HG03039 (cell line): ENCODE measurements at regions not wholly inside any gene's neighbourhood (a gene's known extent, or its start where the extent isn't known, plus 50 kb on each side); places are given as distances from the start of the nearest gene placed in this dataset.

Source experiments
- ATAC-seq: cut with Tn5 transposase; IDR thresholded peaks from one replicate; pipeline ENCODE4 v1.9.1; 2021; ENCODE audit warnings: mild to moderate bottlenecking, moderate library complexity; ENCODE audit not compliant: unreplicated experiment

DNA sequence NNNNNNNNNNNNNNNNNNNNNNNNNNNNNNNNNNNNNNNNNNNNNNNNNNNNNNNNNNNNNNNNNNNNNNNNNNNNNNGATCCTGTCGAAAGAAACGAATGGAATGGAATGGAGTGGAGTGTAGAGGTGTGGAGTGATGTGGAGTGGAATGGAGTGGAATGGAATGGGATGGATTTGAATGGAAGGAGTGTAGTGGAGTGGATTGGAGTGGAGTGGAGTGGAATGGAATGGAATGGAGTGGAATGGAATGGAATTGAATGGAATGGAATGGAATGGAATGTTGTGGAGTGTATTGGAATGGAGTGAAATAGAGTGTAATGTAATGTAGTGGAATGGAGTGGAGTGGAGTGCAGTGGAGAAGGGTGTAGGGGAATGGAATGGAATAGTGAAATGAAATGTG lies 1275.4 kb upstream of the TPTE start:
- ATAC-seq = peak; percentile 15

DNA sequence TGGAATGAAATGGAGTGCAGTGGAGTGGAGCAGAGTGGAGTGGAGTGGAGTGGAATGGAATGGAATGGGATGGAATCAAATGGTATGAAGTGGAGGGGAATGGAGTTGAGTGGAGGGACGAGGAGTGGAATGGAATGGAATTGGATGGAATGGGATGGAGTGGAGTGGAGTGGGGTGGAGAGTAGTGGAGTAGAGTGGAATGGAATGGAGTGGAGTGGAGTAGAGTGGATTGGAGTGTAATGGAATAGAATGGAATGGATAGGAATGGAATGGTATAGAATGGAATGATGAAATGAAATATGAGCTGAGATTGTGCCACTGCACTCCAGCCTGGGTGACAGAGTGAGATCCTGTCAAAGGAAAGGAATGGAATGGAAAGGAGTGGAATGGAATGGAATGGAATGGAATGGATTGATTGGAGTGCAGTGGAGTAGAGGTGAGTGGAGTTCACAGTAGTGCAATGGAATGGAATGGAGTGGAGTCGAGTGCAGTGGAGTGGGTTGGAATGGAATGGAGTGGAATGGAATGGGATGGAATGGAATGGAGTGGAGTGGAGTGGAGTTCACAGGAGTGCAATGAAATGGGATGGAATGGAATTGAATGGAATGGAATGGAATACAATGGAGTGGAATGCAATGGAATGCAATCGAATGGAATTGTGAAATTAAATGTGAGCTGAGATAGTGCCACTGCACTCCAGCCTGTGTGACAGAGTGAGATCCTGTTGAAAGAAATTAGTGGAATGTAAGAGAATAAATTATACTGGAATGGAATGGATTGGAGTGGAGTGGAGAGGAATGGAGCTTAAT lies 1274.7 kb upstream of the TPTE start:
- peak; percentile 42 for ATAC-seq

DNA sequence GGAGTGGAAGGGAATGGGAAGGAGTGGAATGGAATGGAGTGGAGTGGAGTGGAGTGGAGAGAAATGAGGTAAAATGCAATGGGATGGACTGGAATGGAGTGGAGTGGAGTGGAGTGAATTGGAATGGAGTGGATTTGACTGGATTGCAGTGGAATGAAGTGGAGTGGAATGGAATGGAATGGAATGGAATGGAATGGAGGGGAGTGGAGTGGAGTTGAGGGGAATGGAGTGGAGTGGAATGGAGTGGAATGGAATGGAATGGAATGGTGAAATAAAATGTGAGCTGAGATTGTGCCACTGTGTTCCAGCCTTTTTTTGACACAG lies 1274.1 kb upstream of the TPTE start:
- peak; percentile 22 for ATAC-seq

DNA sequence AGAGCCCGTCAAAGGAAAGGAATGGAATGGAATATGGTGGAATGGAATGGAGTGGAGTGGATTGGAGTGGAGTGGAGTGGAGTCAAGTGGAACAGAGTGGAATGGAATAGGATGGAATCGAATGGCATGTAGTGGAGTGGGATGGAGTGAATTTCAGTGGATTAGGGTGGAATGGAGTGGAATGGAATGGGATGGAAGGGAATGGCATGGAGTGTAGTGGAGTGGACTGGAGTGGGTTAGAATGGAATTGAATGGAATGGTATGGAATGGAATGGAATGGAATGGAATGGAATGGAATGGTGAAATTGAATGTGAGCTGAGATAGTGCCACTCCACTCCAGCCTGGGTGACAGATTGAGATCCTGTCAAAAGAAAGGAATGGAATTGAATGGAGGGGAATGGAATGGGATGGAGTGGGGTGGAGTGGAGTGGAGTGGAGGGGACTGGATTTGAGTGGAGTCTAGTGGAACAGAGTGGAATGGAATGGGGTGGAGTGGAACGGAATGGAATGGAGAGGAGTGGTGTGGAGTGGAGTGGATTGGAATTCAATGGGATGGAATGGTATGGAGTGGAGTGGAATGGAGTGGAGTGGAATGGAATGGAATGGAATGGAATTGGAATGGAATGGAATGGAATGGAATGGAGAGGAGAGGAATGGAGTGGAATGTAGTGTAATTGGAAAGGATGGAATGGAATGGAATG lies 1273.6 kb upstream of the TPTE start:
- ATAC-seq = peak; percentile 26
